ENCODE measurements at regions not wholly inside any gene's neighbourhood (a gene's known extent, or its start where the extent isn't known, plus 50 kb on each side); places are given as distances from the start of the nearest gene placed in this dataset.
"Not testable (repeated sequence)": the region's sequence is repeated elsewhere in the genome, so short reads cannot be mapped to it uniquely, and the experiment has no call there.

DNA sequence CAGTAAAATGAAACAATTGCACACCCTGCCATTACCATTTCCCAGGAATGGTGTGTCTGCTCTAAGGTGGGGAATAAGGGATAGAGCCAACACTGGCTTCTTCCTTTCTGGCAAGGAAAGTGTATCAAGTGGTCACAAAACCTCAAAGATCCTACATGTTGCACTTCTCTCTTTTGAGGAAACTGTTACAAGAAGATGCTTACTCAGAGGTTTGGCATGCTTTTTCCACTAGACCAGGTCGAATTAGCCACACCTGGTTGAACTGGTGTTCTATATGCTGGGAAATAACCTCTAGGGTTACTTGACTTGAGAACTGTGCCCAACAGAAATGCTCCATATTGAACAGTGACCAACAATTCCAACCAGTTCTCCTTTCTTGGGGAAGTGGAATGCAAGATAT lies 102.9 kb downstream of the LRRN1 start:
- H3K36me3 Mint-ChIP-seq (ENCODE audit: low read depth), result no peaks in the 10 kb centered on the region
- no peak overlapping the region for H3K4me3 Mint-ChIP-seq
- H3K27ac Mint-ChIP-seq, result no peak overlapping the region
- peaks cover 4% of the 10 kb centered on the region for H3K9me3 Mint-ChIP-seq
- H3K4me1 Mint-ChIP-seq, result no peaks in the 10 kb centered on the region
- no peak for DNase-seq
- intact Hi-C loops (cut with micrococcal nuclease), result no loop called here
- H3K27me3 Mint-ChIP-seq, result no peaks in the 10 kb centered on the region

DNA sequence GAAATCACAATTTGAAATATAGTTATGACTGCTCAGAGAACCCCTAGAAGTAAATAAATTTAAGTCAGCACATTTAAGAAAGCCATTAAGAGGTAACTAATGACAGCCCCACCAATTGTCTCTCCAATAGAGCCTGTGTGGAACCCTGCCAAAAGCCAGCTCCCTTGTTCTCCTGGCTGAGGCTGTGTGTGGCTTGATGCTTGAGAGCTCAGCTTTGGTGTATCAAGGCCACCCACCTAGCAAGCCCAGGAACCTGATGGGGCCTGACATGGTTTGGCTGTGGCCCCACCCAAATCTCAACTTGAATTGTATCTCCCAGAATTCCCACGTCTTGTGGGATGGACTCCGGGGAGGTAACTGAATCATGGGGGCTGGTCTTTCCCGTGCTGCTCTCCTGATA lies 106.9 kb downstream of the LRRN1 start:
- Mint-ChIP-seq H3K4me3 (no peak overlapping the region), H3K36me3 (ENCODE audit: low read depth) (no peaks in the 10 kb centered on the region), H3K27me3 (no peaks in the 10 kb centered on the region), H3K27ac (no peak overlapping the region), H3K4me1 (no peaks in the 10 kb centered on the region), H3K9me3 (no peaks in the 10 kb centered on the region)
- intact Hi-C loops (cut with micrococcal nuclease), result no loop called here
- no peak for DNase-seq

GRCh38 chr3:3907023-3907422 lies 107.8 kb downstream of the LRRN1 start:
- Mint-ChIP-seq H3K36me3 (ENCODE audit: low read depth) (no peaks in the 10 kb centered on the region), H3K27ac (no peak overlapping the region), H3K4me3 (no peak overlapping the region), H3K4me1 (no peaks in the 10 kb centered on the region), H3K9me3 (no peaks in the 10 kb centered on the region), H3K27me3 (no peaks in the 10 kb centered on the region)
- intact Hi-C loops (cut with micrococcal nuclease), result no loop called here
- no peak for DNase-seq

DNA sequence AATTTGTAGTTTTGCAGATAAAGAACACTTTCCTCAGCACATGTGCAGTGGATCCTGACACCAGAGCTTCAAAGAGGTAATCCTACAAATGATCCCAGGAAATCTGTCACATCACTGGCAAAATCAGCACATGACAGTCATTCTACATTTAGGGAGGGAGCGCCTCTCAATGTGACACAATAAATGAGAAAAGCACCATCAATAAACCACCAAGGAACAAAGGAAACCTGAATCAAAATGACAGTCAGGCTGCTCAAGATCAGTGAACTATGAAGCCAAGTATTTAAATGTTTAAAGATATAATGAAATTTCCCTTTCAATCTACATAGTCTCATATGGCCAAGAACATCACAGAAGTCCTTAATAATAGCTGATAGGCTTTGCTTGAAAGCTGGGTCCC lies 119.5 kb downstream of the LRRN1 start:
- H3K27ac Mint-ChIP-seq, result no peak overlapping the region
- no peaks in the 10 kb centered on the region for H3K4me1 Mint-ChIP-seq

GRCh38 chr3:3919316-3919715 lies 120.1 kb downstream of the LRRN1 start:
- DNase-seq, result no peak
- no peaks in the 10 kb centered on the region for H3K36me3 Mint-ChIP-seq (ENCODE audit: low read depth)
- intact Hi-C loops (cut with micrococcal nuclease), result no loop called here
- no peaks in the 10 kb centered on the region for H3K4me1 Mint-ChIP-seq
- H3K9me3 Mint-ChIP-seq, result no peaks in the 10 kb centered on the region
- H3K27me3 Mint-ChIP-seq, result no peaks in the 10 kb centered on the region
- no peak overlapping the region for H3K27ac Mint-ChIP-seq
- H3K4me3 Mint-ChIP-seq, result no peak overlapping the region

More for the DNA sequence above, 119.5 kb downstream of the LRRN1 start:
- DNase-seq, result no peak
- no peak overlapping the region for H3K4me3 Mint-ChIP-seq
- no peaks in the 10 kb centered on the region for H3K36me3 Mint-ChIP-seq (ENCODE audit: low read depth)
- intact Hi-C loops (cut with micrococcal nuclease), result no loop called here
- H3K27me3 Mint-ChIP-seq, result no peaks in the 10 kb centered on the region
- no peaks in the 10 kb centered on the region for H3K9me3 Mint-ChIP-seq

DNA sequence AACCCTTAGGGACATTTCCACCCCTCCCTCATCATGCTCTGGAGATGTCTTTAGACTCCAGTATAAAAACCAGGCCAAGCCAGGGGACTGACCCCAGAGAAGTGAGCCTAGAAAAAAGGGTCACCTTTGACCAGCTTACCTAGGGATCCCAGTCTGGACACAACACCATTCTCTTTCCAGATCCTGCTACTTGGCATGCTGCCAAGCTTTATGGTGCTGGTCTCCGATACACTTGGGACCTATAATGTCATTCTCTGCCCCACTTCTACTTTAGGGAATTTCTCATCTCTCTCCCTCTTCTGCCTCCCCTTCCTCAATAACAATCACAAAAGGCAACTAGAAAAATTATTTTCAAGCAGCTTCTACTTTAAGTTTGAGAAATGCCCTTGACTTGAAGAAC lies 124.4 kb downstream of the LRRN1 start:
- Mint-ChIP-seq H3K27me3 (no peaks in the 10 kb centered on the region), H3K27ac (no peak overlapping the region), H3K4me3 (no peak overlapping the region), H3K36me3 (ENCODE audit: low read depth) (no peaks in the 10 kb centered on the region), H3K4me1 (no peaks in the 10 kb centered on the region), H3K9me3 (no peaks in the 10 kb centered on the region)
- DNase-seq, result no peak
- intact Hi-C loops (cut with micrococcal nuclease), result no loop called here

DNA sequence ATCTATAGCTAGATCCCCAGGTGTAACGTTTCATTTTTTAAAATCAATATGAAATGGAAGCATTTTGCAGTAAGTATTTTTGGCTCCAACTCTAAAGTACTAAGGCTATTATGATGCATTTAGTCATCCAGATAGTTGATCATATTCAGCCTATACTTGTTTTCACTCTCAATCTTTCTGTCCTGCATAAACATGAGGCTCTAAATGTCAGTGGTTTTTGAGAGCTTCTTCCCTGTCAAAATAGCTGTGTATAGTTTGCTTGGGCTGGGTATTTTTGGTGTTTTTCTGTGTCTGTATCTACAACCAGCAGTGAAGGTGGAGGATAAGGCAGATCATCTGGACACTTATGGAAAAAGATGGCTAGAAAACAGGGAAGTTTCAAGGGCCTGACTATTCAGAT lies 128.0 kb downstream of the LRRN1 start:
- Mint-ChIP-seq H3K27ac (no peak overlapping the region), H3K4me1 (no peaks in the 10 kb centered on the region), H3K27me3 (no peaks in the 10 kb centered on the region), H3K4me3 (no peak overlapping the region), H3K9me3 (peaks cover 5% of the 10 kb centered on the region), H3K36me3 (ENCODE audit: low read depth) (no peaks in the 10 kb centered on the region)
- no peak for DNase-seq
- intact Hi-C loops (cut with micrococcal nuclease), result no loop called here

- Mint-ChIP-seq H3K4me1 (no peaks in the 10 kb centered on the region), H3K9me3 (peaks cover 5% of the 10 kb centered on the region)
These were observed 128.7 kb downstream of the LRRN1 start for GRCh38 chr3:3927965-3928364.

DNA sequence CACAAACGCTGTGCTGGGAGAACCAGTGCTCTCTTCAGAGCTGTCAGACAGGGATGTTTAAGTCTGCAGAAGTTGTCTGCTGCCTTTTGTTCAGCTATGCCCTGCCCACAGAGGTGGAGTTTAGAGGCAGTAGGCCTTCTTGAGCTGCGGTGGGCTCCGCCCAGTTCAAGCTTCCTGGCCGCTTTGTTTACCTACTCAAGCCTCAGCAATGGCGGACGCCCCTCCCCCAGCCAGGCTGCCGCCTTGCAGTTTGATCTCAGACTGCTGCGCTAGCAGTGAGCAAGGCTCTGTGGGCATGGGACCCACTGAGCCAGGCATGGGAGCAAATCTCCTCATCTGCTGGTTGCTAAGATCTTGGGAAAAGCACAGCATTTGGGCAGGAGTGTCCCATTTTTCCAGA lies 142.1 kb downstream of the LRRN1 start:
- H3K27me3 Mint-ChIP-seq; H3K36me3 Mint-ChIP-seq (ENCODE audit: low read depth); DNase-seq; H3K4me3 Mint-ChIP-seq; H3K9me3 Mint-ChIP-seq; H3K4me1 Mint-ChIP-seq; intact Hi-C loops (cut with micrococcal nuclease); H3K27ac Mint-ChIP-seq: not testable (repeated sequence)

More at GRCh38 chr3:3927965-3928364, 128.7 kb downstream of the LRRN1 start:
- no peak for DNase-seq
- no peaks in the 10 kb centered on the region for H3K36me3 Mint-ChIP-seq (ENCODE audit: low read depth)
- no peak overlapping the region for H3K27ac Mint-ChIP-seq
- H3K4me3 Mint-ChIP-seq, result no peak overlapping the region
- intact Hi-C loops (cut with micrococcal nuclease), result no loop called here
- no peaks in the 10 kb centered on the region for H3K27me3 Mint-ChIP-seq

GRCh38 chr3:3951071-3951470 lies 151.8 kb downstream of the LRRN1 start:
- Mint-ChIP-seq H3K36me3 (ENCODE audit: low read depth) (no peaks in the 10 kb centered on the region), H3K27me3 (no peaks in the 10 kb centered on the region), H3K27ac (no peak overlapping the region), H3K4me3 (no peak overlapping the region), H3K9me3 (no peaks in the 10 kb centered on the region), H3K4me1 (no peaks in the 10 kb centered on the region)
- intact Hi-C loops (cut with micrococcal nuclease), result no loop called here
- DNase-seq, result no peak

- no peaks in the 10 kb centered on the region for H3K4me1 Mint-ChIP-seq
- H3K27me3 Mint-ChIP-seq, result no peaks in the 10 kb centered on the region
- H3K9me3 Mint-ChIP-seq, result no peaks in the 10 kb centered on the region
These were observed 152.3 kb downstream of the LRRN1 start for GRCh38 chr3:3951501-3951900.

GRCh38 chr3:3962867-3963266 lies 163.6 kb downstream of the LRRN1 start:
- H3K9me3 Mint-ChIP-seq; H3K4me1 Mint-ChIP-seq; H3K27me3 Mint-ChIP-seq; H3K36me3 Mint-ChIP-seq (ENCODE audit: low read depth); DNase-seq; H3K4me3 Mint-ChIP-seq; intact Hi-C loops (cut with micrococcal nuclease); H3K27ac Mint-ChIP-seq: not testable (repeated sequence)

More at GRCh38 chr3:3951501-3951900, 152.3 kb downstream of the LRRN1 start:
- Mint-ChIP-seq H3K36me3 (ENCODE audit: low read depth) (no peaks in the 10 kb centered on the region), H3K27ac (no peak overlapping the region), H3K4me3 (no peak overlapping the region)
- intact Hi-C loops (cut with micrococcal nuclease), result no loop called here
- no peak for DNase-seq

DNA sequence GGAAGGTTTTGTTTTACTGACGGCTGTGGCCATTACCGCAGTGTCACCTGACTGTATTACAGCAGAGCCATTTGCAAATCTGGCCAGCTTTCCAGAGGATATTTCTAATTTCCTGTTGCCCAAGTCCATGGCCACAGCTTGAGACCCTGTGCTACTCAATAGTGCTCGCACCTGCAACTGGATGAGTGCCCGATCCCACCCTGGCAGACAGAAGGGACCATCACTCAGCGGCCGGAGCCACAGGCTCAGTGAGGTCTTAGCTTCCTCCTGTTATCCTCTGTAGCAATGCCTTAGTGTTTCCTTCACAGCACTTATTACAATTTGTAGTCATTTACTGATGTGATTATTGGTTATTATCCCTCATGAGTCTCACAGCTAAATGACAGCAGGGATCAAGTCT lies 184.8 kb downstream of the LRRN1 start:
- Mint-ChIP-seq H3K4me3 (no peak overlapping the region), H3K27me3 (no peaks in the 10 kb centered on the region), H3K4me1 (no peaks in the 10 kb centered on the region), H3K27ac (no peak overlapping the region), H3K36me3 (ENCODE audit: low read depth) (no peaks in the 10 kb centered on the region), H3K9me3 (no peaks in the 10 kb centered on the region)
- intact Hi-C loops (cut with micrococcal nuclease), result no loop called here
- DNase-seq, result no peak

- no peak overlapping the region for H3K27ac Mint-ChIP-seq
- no peak overlapping the region for H3K4me3 Mint-ChIP-seq
- intact Hi-C loops (cut with micrococcal nuclease), result no loop called here
- H3K9me3 Mint-ChIP-seq, result no peaks in the 10 kb centered on the region
- peaks cover 1% of the 10 kb centered on the region for H3K27me3 Mint-ChIP-seq
- no peaks in the 10 kb centered on the region for H3K4me1 Mint-ChIP-seq
- H3K36me3 Mint-ChIP-seq (ENCODE audit: low read depth), result no peaks in the 10 kb centered on the region
- DNase-seq, result no peak
These were observed 192.4 kb downstream of the LRRN1 start for GRCh38 chr3:3991598-3991997.

DNA sequence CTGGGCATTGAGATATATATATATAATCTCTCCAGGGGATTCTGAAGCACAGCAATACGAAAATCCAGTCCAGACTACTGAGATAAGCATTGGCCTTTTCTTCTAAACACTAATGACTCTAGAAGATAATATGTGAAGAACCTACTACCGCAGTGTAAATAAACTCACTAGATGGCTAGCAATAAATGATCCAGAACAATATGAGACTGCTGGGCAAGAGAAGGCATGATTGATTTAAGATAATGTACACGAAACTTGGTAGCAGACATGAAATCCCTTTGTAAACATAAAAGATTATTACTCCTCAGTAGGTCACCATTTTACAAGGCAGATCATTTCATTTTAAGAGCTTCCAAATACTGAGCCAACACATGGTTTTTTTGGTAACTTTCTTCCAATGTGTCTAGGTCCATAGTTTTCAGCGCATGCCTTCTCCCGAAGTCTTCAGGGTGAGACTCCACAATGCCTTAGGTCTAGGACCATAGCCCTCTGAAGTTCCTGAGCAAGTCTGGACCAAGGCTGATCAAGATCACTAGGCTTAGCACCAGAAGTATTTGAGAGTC lies 193.2 kb downstream of the LRRN1 start:
- Mint-ChIP-seq H3K27ac (no peak overlapping the region), H3K36me3 (ENCODE audit: low read depth) (no peaks in the 10 kb centered on the region), H3K9me3 (no peaks in the 10 kb centered on the region), H3K4me3 (no peak overlapping the region), H3K4me1 (no peaks in the 10 kb centered on the region), H3K27me3 (peaks cover 1% of the 10 kb centered on the region)
- DNase-seq, result no peak
- intact Hi-C loops (cut with micrococcal nuclease), result no loop called here

Data from activated CD4-positive, alpha-beta T cell treated with anti-CD3 and anti-CD28 coated beads, Interleukin-2, amount 10 ng/mL, durations not matched to agents 24 days and 14 days (primary cell).